GM20000 (cell line): ENCODE measurements at regions not wholly inside any gene's neighbourhood (a gene's known extent, or its start where the extent isn't known, plus 50 kb on each side); places are given as distances from the start of the nearest gene placed in this dataset.

Experiments
- DNase-seq: peaks from one replicate; pipeline ENCODE4 v3.0.0; 2012; ENCODE audit warnings: low spot score
- TF ChIP-seq, protein P1 (sequence below): IDR thresholded peaks from 2 replicates; pipeline ENCODE4 v1.5.1; 2012; ENCODE audit warnings: mild to moderate bottlenecking, control low read depth; ENCODE audit errors: extremely low read depth, missing control alignments

DNA sequence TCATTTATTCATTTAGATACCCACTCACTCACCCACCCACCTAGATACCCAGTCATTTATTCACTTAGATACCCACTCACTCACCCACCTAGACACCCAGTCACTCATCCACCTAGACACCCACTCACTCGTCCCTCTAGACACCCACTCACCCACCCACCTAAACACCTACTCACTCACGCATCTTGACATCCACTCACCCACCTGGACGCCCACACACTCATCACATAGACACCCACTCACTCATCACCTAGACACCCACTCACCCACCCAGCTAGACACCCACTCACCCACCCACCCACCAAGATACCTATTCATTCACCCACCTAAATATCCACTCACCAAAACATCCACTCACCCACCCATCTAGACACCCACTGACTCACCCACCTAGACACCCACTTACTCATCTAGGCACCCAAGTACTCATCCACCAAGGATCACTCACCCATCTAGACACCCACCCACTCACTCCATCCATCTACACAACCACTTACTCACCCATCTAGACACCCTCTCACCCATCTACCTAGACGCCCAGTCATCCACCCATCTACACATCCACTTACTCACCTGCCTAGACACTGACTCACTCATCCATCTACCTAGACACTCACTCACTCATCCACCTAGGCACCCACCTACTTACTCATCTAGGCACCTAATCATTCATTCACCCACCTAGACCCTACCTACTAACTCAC, 723.7 kb upstream of the RAB6C start:
- TF ChIP-seq, protein P1, sequence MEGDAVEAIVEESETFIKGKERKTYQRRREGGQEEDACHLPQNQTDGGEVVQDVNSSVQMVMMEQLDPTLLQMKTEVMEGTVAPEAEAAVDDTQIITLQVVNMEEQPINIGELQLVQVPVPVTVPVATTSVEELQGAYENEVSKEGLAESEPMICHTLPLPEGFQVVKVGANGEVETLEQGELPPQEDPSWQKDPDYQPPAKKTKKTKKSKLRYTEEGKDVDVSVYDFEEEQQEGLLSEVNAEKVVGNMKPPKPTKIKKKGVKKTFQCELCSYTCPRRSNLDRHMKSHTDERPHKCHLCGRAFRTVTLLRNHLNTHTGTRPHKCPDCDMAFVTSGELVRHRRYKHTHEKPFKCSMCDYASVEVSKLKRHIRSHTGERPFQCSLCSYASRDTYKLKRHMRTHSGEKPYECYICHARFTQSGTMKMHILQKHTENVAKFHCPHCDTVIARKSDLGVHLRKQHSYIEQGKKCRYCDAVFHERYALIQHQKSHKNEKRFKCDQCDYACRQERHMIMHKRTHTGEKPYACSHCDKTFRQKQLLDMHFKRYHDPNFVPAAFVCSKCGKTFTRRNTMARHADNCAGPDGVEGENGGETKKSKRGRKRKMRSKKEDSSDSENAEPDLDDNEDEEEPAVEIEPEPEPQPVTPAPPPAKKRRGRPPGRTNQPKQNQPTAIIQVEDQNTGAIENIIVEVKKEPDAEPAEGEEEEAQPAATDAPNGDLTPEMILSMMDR = no peak
- DNase-seq = no peak

- TF ChIP-seq, protein P1 = no peak
These were observed 722.8 kb upstream of the RAB6C start for GRCh38 chr2:129256642-129257041.

GRCh38 chr2:129262934-129263333, 716.5 kb upstream of the RAB6C start:
- no peak for DNase-seq
- TF ChIP-seq, protein P1 = no peak

More at GRCh38 chr2:129256642-129257041, 722.8 kb upstream of the RAB6C start:
- DNase-seq = no peak

- TF ChIP-seq, protein P1 = no peak
- DNase-seq = no peak
These were observed 715.5 kb upstream of the RAB6C start for GRCh38 chr2:129263939-129264338.

DNA sequence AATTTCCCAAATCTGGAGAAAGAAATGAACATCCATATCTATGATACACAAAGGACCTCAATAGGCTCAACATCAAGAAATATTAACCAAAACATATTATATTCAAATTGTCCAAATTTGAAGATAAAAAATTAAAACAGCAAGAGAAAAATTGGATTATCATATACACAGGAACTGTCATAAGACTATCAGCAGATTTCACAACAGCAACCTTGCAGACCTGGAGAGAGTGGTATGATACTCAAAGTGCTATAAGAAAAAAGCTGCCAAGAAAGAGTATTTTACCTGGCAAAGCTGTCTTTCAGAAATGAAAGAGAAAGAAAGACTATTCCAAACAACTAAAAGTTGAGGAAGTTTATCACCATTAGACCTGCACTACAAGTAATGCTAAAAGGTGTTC, 711.9 kb upstream of the RAB6C start:
- DNase-seq = no peak
- TF ChIP-seq, protein P1 = no peak

- TF ChIP-seq, protein P1 = no peak
- no peak for DNase-seq
These were observed 706.0 kb upstream of the RAB6C start for GRCh38 chr2:129273266-129274037.

DNA sequence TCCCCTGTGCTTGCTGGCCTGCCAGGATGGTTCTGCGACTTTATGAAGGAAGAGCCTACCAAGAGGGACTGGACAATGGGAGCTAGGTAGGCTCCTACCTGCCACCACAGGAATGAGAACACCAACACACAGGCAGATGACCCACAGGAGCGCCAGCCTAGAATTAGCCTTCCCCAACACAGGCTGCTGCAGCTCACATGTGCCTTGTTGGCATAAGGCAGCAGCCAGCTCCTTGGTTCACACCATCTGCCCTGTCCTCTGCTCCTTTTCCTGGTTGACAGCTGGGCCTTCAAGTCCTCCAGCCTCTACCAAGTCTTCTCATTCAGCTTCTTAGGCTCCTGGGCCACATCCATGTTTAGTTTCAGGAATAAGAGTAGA, 705.4 kb upstream of the RAB6C start:
- DNase-seq = no peak

More for the DNA sequence above, 705.4 kb upstream of the RAB6C start:
- TF ChIP-seq, protein P1 = no peak
